DND-41 (cell line): ENCODE measurements at regions not wholly inside any gene's neighbourhood (a gene's known extent, or its start where the extent isn't known, plus 50 kb on each side); places are given as distances from the start of the nearest gene placed in this dataset.

Source experiments
- ATAC-seq: fragments of 200-7000 bp; cut with Tn5 transposase; 3 replicates; pipeline ENCODE4 v1.9.1; 2021; ENCODE audit warnings: low read depth; ENCODE audit not compliant: insufficient read depth
- DNase-seq: peaks from one replicate; pipeline ENCODE4 v3.0.0-alpha.2; 2020
- H2AFZ ChIP-seq: 2 replicates; pipeline ENCODE4 v1.6.0; 2012; ENCODE audit warnings: low read depth, low read length
- H3K27ac ChIP-seq: 2 replicates; pipeline ENCODE4 v1.5.1; 2012; ENCODE audit warnings: low read length, inconsistent platforms
- H3K27me3 ChIP-seq: fragments of 200-600 bp; sonication (generic); 2 replicates; pipeline ENCODE4 v1.6.0; 2012; ENCODE audit warnings: low read length, mild to moderate bottlenecking, inconsistent platforms; ENCODE audit not compliant: insufficient read depth, poor library complexity
- H3K36me3 ChIP-seq: 2 replicates; pipeline ENCODE4 v1.5.1; 2012; ENCODE audit warnings: low read length, inconsistent platforms; ENCODE audit not compliant: insufficient read depth
- H3K4me1 ChIP-seq: 2 replicates; pipeline ENCODE4 v1.5.1; 2012; ENCODE audit warnings: mild to moderate bottlenecking, low read length; ENCODE audit not compliant: insufficient read depth
- H3K4me2 ChIP-seq: 2 replicates; pipeline ENCODE4 v1.6.0; 2012; ENCODE audit warnings: mild to moderate bottlenecking, moderate library complexity, low read length, inconsistent platforms; ENCODE audit not compliant: insufficient read depth
- H3K4me3 ChIP-seq, 2 experiments: fragments of 200-600 bp in 1 of 2; shearing (Covaris generic) in 1 of 2; 2 replicates each; pipeline ENCODE4 v1.5.1; 2012 to 2016; ENCODE audit warnings: inconsistent platforms in 2 of 2, low read length in 2 of 2, mild to moderate bottlenecking in 2 of 2, low read depth in 1 of 2, moderate library complexity in 1 of 2
- H3K79me2 ChIP-seq: 2 replicates; pipeline ENCODE4 v1.6.0; 2012; ENCODE audit warnings: low read length, inconsistent platforms; ENCODE audit not compliant: insufficient read depth
- H3K9ac ChIP-seq: 2 replicates; pipeline ENCODE4 v1.6.0; 2012; ENCODE audit warnings: low read depth, mild to moderate bottlenecking, inconsistent platforms, low read length, moderate library complexity
- H3K9me3 ChIP-seq: 2 replicates; pipeline ENCODE4 v1.5.1; 2012; ENCODE audit warnings: low read length, moderate library complexity, mild to moderate bottlenecking, inconsistent platforms; ENCODE audit not compliant: insufficient read depth, severe bottlenecking
- H4K20me1 ChIP-seq: 2 replicates; pipeline ENCODE4 v1.6.0; 2012; ENCODE audit warnings: low read length; ENCODE audit not compliant: insufficient read depth
- CTCF ChIP-seq: IDR thresholded peaks from 2 replicates; pipeline ENCODE4 v1.5.1; 2012; ENCODE audit warnings: borderline replicate concordance, low read length, moderate library complexity, mild to moderate bottlenecking; ENCODE audit not compliant: poor library complexity, severe bottlenecking; ENCODE audit errors: extremely low read depth
- EZH2 ChIP-seq: IDR thresholded peaks from 3 replicates; pipeline ENCODE4 v1.6.1; 2012; ENCODE audit warnings: borderline replicate concordance, low read depth, mild to moderate bottlenecking, moderate library complexity, low read length, inconsistent platforms; ENCODE audit not compliant: severe bottlenecking

GRCh38 chr12:43255522-43256111 is 296.4 kb downstream of the ADAMTS20 start:
- Histone ChIP-seq H4K20me1 (no peaks in the 10 kb centered on the region), H3K27ac (no peak overlapping the region), H3K79me2 (no peaks in the 10 kb centered on the region), H3K9ac (no peak overlapping the region), H3K4me3 (no peak overlapping the region), H3K4me2 (no peak overlapping the region), H3K9me3 (no peaks in the 10 kb centered on the region), H3K36me3 (no peaks in the 10 kb centered on the region), H2AFZ (no peak overlapping the region), H3K4me1 (no peaks in the 10 kb centered on the region), H3K27me3 (no peaks in the 10 kb centered on the region)
- ATAC-seq, result no peak
- no peak for DNase-seq
- TF ChIP-seq CTCF (no peak), EZH2 (no peak)

GRCh38 chr12:43252585-43252984 is 299.4 kb downstream of the ADAMTS20 start:
- H3K9me3 ChIP-seq, result no peaks in the 10 kb centered on the region
- no peak for DNase-seq
- no peaks in the 10 kb centered on the region for H3K79me2 ChIP-seq
- no peaks in the 10 kb centered on the region for H3K4me1 ChIP-seq
- H3K9ac ChIP-seq, result no peak overlapping the region
- H3K4me2 ChIP-seq, result no peak overlapping the region
- TF ChIP-seq EZH2 (no peak), CTCF (no peak)
- no peaks in the 10 kb centered on the region for H3K36me3 ChIP-seq
- no peak overlapping the region for H3K4me3 ChIP-seq
- H3K27me3 ChIP-seq, result no peaks in the 10 kb centered on the region
- no peak for ATAC-seq
- H4K20me1 ChIP-seq, result no peaks in the 10 kb centered on the region
- no peak overlapping the region for H3K27ac ChIP-seq
- no peak overlapping the region for H2AFZ ChIP-seq

GRCh38 chr12:43245947-43246346 is 306.1 kb downstream of the ADAMTS20 start:
- no peaks in the 10 kb centered on the region for H3K36me3 ChIP-seq
- no peak for DNase-seq
- no peaks in the 10 kb centered on the region for H4K20me1 ChIP-seq
- H3K9me3 ChIP-seq, result no peaks in the 10 kb centered on the region
- ATAC-seq, result no peak
- no peaks in the 10 kb centered on the region for H3K79me2 ChIP-seq
- no peaks in the 10 kb centered on the region for H3K4me1 ChIP-seq
- no peak overlapping the region for H3K4me3 ChIP-seq
- no peak overlapping the region for H3K9ac ChIP-seq
- no peaks in the 10 kb centered on the region for H3K27me3 ChIP-seq
- no peak for TF ChIP-seq CTCF
- no peak for TF ChIP-seq EZH2
- H3K4me2 ChIP-seq, result no peak overlapping the region
- H3K27ac ChIP-seq, result no peak overlapping the region
- no peak overlapping the region for H2AFZ ChIP-seq

GRCh38 chr12:43241986-43242385 is 310.0 kb downstream of the ADAMTS20 start:
- DNase-seq (no peak), ATAC-seq (no peak)
- no peak for TF ChIP-seq CTCF
- no peak for TF ChIP-seq EZH2
- no peaks in the 10 kb centered on the region for H3K79me2 ChIP-seq
- no peak overlapping the region for H2AFZ ChIP-seq
- H3K9ac ChIP-seq, result no peak overlapping the region
- no peaks in the 10 kb centered on the region for H4K20me1 ChIP-seq
- H3K4me2 ChIP-seq, result no peak overlapping the region
- no peaks in the 10 kb centered on the region for H3K36me3 ChIP-seq
- H3K27ac ChIP-seq, result no peak overlapping the region
- no peaks in the 10 kb centered on the region for H3K27me3 ChIP-seq
- no peaks in the 10 kb centered on the region for H3K9me3 ChIP-seq
- H3K4me3 ChIP-seq, result no peak overlapping the region
- H3K4me1 ChIP-seq, result no peaks in the 10 kb centered on the region
